ENCODE measurements at regions not wholly inside any gene's neighbourhood (a gene's known extent, or its start where the extent isn't known, plus 50 kb on each side); places are given as distances from the start of the nearest gene placed in this dataset.

GRCh38 chr2:21288739-21289520 is 165.2 kb downstream of the TDRD15 start:
- TF ChIP-seq POLR2AphosphoS5 (IDR thresholded peaks at IDR 0.05; ENCODE audit: low read depth, low read length) (no peak), REST (IDR thresholded peaks at IDR 0.05; ENCODE audit: insufficient read depth in 1 of 2, low read depth in 2 of 2, low read length in 1 of 2) (no peak)
- TF ChIP-seq, protein P1, sequence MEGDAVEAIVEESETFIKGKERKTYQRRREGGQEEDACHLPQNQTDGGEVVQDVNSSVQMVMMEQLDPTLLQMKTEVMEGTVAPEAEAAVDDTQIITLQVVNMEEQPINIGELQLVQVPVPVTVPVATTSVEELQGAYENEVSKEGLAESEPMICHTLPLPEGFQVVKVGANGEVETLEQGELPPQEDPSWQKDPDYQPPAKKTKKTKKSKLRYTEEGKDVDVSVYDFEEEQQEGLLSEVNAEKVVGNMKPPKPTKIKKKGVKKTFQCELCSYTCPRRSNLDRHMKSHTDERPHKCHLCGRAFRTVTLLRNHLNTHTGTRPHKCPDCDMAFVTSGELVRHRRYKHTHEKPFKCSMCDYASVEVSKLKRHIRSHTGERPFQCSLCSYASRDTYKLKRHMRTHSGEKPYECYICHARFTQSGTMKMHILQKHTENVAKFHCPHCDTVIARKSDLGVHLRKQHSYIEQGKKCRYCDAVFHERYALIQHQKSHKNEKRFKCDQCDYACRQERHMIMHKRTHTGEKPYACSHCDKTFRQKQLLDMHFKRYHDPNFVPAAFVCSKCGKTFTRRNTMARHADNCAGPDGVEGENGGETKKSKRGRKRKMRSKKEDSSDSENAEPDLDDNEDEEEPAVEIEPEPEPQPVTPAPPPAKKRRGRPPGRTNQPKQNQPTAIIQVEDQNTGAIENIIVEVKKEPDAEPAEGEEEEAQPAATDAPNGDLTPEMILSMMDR (IDR thresholded peaks at IDR 0.05) = no peak

Data from Panc1 (cell line).